Astrocyte (in vitro differentiated cells and primary cell): ENCODE measurements at regions not wholly inside any gene's neighbourhood (a gene's known extent, or its start where the extent isn't known, plus 50 kb on each side); places are given as distances from the start of the nearest gene placed in this dataset.

Experiments
- DNase-seq: peaks from one replicate; pipeline ENCODE4 v3.0.0-alpha.2; 2010; ENCODE audit warnings: low read depth
- FAIRE-seq: peaks from 2 replicates; lab custom pipeline; 2011; peaks lifted over from hg19 to GRCh38; lab: Jason Lieb, UNC
- H2AFZ ChIP-seq: 2 replicates; pipeline ENCODE4 v1.6.0; 2012; ENCODE audit warnings: low read depth, low read length, inconsistent platforms
- H3K27ac ChIP-seq: 2 replicates; pipeline ENCODE4 v1.5.1; 2011; ENCODE audit warnings: low read depth, low read length, inconsistent platforms
- H3K27me3 ChIP-seq: 2 replicates; pipeline ENCODE4 v1.6.0; 2011; ENCODE audit warnings: low read length, inconsistent platforms; ENCODE audit not compliant: insufficient read depth
- H3K36me3 ChIP-seq: 2 replicates; pipeline ENCODE4 v1.5.1; 2011; ENCODE audit warnings: low read length, inconsistent platforms; ENCODE audit not compliant: insufficient read depth
- H3K4me1 ChIP-seq: 2 replicates; pipeline ENCODE4 v1.5.1; 2011; ENCODE audit warnings: low read length, inconsistent platforms; ENCODE audit not compliant: insufficient read depth
- H3K4me2 ChIP-seq: 2 replicates; pipeline ENCODE4 v1.6.0; 2012; ENCODE audit warnings: low read length, inconsistent platforms
- H3K4me3 ChIP-seq: 2 replicates; pipeline ENCODE4 v1.5.1; 2011; ENCODE audit warnings: low read depth, mild to moderate bottlenecking, low read length, inconsistent platforms; ENCODE audit not compliant: insufficient read depth
- H3K79me2 ChIP-seq: 2 replicates; pipeline ENCODE4 v1.6.0; 2012; ENCODE audit warnings: mild to moderate bottlenecking, low read length, inconsistent platforms; ENCODE audit not compliant: insufficient read depth
- H3K9ac ChIP-seq: 2 replicates; pipeline ENCODE4 v1.6.0; 2012; ENCODE audit warnings: mild to moderate bottlenecking, low read length, inconsistent platforms
- H3K9me3 ChIP-seq: 2 replicates; pipeline ENCODE4 v1.5.1; 2012; ENCODE audit warnings: low read depth, mild to moderate bottlenecking, low read length, inconsistent platforms; ENCODE audit not compliant: insufficient read depth
- H4K20me1 ChIP-seq: 2 replicates; pipeline ENCODE4 v1.6.0; 2012; ENCODE audit warnings: low read length, inconsistent platforms; ENCODE audit not compliant: insufficient read depth
- H3K27ac Mint-ChIP-seq: one replicate; pipeline ENCODE4 v1.8.0; 2021; ENCODE audit warnings: mild to moderate bottlenecking, mixed read lengths; ENCODE audit not compliant: unreplicated experiment
- H3K27me3 Mint-ChIP-seq: one replicate; pipeline ENCODE4 v1.8.0; 2021; ENCODE audit warnings: low read depth, mixed read lengths; ENCODE audit not compliant: unreplicated experiment
- H3K36me3 Mint-ChIP-seq: one replicate; pipeline ENCODE4 v1.8.0; 2021; ENCODE audit warnings: low read depth, mixed read lengths; ENCODE audit not compliant: unreplicated experiment
- H3K4me1 Mint-ChIP-seq: one replicate; pipeline ENCODE4 v1.8.0; 2021; ENCODE audit warnings: low read depth, mixed read lengths; ENCODE audit not compliant: unreplicated experiment
- H3K4me3 Mint-ChIP-seq: one replicate; pipeline ENCODE4 v1.8.0; 2021; ENCODE audit warnings: mild to moderate bottlenecking, moderate library complexity, mixed read lengths; ENCODE audit not compliant: unreplicated experiment
- H3K9me3 Mint-ChIP-seq: one replicate; pipeline ENCODE4 v1.8.0; 2021; ENCODE audit warnings: mild to moderate bottlenecking, mixed read lengths; ENCODE audit not compliant: unreplicated experiment
- CTCF ChIP-seq: IDR thresholded peaks from 2 replicates; pipeline ENCODE4 v1.5.1; 2011; ENCODE audit warnings: low read depth, mild to moderate bottlenecking, inconsistent platforms, low read length, moderate library complexity; ENCODE audit not compliant: insufficient read depth
- EZH2 ChIP-seq: IDR thresholded peaks from 2 replicates; pipeline ENCODE4 v1.6.1; 2012; ENCODE audit warnings: mild to moderate bottlenecking, low read length, inconsistent platforms; ENCODE audit not compliant: insufficient read depth

GRCh38 chr4:14193601-14194000, 566.1 kb upstream of the BOD1L1 start:
- H3K36me3 Mint-ChIP-seq = no peaks in the 10 kb centered on the region
- H3K9ac ChIP-seq = no peak overlapping the region
- no peaks in the 10 kb centered on the region for H4K20me1 ChIP-seq
- H3K4me2 ChIP-seq = no peak overlapping the region
- no peak for TF ChIP-seq CTCF
- DNase-seq = peak; percentile 32
- H3K36me3 ChIP-seq = no peaks in the 10 kb centered on the region
- no peaks in the 10 kb centered on the region for H3K9me3 ChIP-seq
- FAIRE-seq = no peak
- no peak overlapping the region for H3K27ac Mint-ChIP-seq
- peaks cover 5% of the 10 kb centered on the region for H3K27me3 Mint-ChIP-seq
- H3K4me1 ChIP-seq = no peaks in the 10 kb centered on the region
- H3K27me3 ChIP-seq = no peaks in the 10 kb centered on the region
- no peaks in the 10 kb centered on the region for H3K79me2 ChIP-seq
- no peak overlapping the region for H2AFZ ChIP-seq
- no peaks in the 10 kb centered on the region for H3K4me1 Mint-ChIP-seq
- H3K9me3 Mint-ChIP-seq = no peaks in the 10 kb centered on the region
- no peak overlapping the region for H3K4me3 Mint-ChIP-seq
- H3K4me3 ChIP-seq = no peak overlapping the region
- no peak overlapping the region for H3K27ac ChIP-seq

GRCh38 chr4:14196131-14196530, 568.6 kb upstream of the BOD1L1 start:
- no peaks in the 10 kb centered on the region for H3K27me3 ChIP-seq
- H3K4me1 ChIP-seq = no peaks in the 10 kb centered on the region
- H3K9ac ChIP-seq = no peak overlapping the region
- Mint-ChIP-seq H3K4me1 (no peaks in the 10 kb centered on the region), H3K27ac (no peak overlapping the region), H3K36me3 (no peaks in the 10 kb centered on the region), H3K27me3 (peaks cover 6% of the 10 kb centered on the region), H3K4me3 (no peak overlapping the region), H3K9me3 (no peaks in the 10 kb centered on the region)
- no peaks in the 10 kb centered on the region for H3K9me3 ChIP-seq
- H3K36me3 ChIP-seq = no peaks in the 10 kb centered on the region
- H3K27ac ChIP-seq = no peak overlapping the region
- peak; percentile 55 for DNase-seq
- TF ChIP-seq CTCF = no peak
- TF ChIP-seq EZH2 = no peak
- H2AFZ ChIP-seq = no peak overlapping the region
- no peak overlapping the region for H3K4me2 ChIP-seq
- no peaks in the 10 kb centered on the region for H3K79me2 ChIP-seq
- no peak overlapping the region for H3K4me3 ChIP-seq
- H4K20me1 ChIP-seq = no peaks in the 10 kb centered on the region
- FAIRE-seq = peak; percentile 84

GRCh38 chr4:14215116-14215770, 587.7 kb upstream of the BOD1L1 start:
- no peaks in the 10 kb centered on the region for H3K4me1 Mint-ChIP-seq
- no peaks in the 10 kb centered on the region for H3K4me1 ChIP-seq
- FAIRE-seq = no peak

More at GRCh38 chr4:14215116-14215770, 587.7 kb upstream of the BOD1L1 start:
- TF ChIP-seq CTCF (no peak), EZH2 (no peak)
- H3K9ac ChIP-seq = no peak overlapping the region
- peaks cover 10% of the 10 kb centered on the region for H3K9me3 Mint-ChIP-seq
- no peaks in the 10 kb centered on the region for H3K79me2 ChIP-seq
- no peak overlapping the region for H3K27ac Mint-ChIP-seq
- H3K4me2 ChIP-seq = no peak overlapping the region
- H3K27me3 Mint-ChIP-seq = no peaks in the 10 kb centered on the region
- no peaks in the 10 kb centered on the region for H3K36me3 ChIP-seq
- H4K20me1 ChIP-seq = no peaks in the 10 kb centered on the region
- H3K27me3 ChIP-seq = no peaks in the 10 kb centered on the region
- H3K27ac ChIP-seq = no peak overlapping the region
- H3K9me3 ChIP-seq = no peaks in the 10 kb centered on the region
- H3K36me3 Mint-ChIP-seq = peaks cover 4% of the 10 kb centered on the region
- no peak overlapping the region for H2AFZ ChIP-seq
- no peak for DNase-seq
- H3K4me3 ChIP-seq = no peak overlapping the region
- no peak overlapping the region for H3K4me3 Mint-ChIP-seq
